ENCODE measurements at regions not wholly inside any gene's neighbourhood (a gene's known extent, or its start where the extent isn't known, plus 50 kb on each side); places are given as distances from the start of the nearest gene placed in this dataset.
"Not testable (repeated sequence)": the region's sequence is repeated elsewhere in the genome, so short reads cannot be mapped to it uniquely, and the experiment has no call there.

DNA sequence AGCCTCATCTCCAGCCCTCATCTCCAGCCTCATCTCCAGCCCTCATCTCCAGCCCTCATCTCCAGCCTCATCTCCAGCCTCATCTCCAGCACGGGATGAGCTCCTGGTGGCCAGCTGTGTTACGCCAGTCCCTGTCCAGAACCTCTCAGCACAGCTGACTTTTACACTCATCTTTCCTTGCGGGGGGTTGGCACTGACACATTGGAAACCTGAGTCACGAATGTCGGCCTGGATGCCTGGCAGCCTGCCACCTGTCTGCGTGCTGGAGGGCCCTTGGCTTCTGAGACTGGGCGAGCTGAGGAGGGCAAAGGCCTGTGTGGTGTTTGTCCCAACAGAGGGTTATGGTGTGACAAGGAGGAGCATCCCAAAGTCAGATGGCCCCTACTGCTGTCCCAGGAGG, 66.1 kb upstream of the HGFAC start:
- no peak for DNase-seq (ENCODE audit: extremely low read depth in 1 of 11, low read depth in 9 of 11, low spot score in 4 of 11)

DNA sequence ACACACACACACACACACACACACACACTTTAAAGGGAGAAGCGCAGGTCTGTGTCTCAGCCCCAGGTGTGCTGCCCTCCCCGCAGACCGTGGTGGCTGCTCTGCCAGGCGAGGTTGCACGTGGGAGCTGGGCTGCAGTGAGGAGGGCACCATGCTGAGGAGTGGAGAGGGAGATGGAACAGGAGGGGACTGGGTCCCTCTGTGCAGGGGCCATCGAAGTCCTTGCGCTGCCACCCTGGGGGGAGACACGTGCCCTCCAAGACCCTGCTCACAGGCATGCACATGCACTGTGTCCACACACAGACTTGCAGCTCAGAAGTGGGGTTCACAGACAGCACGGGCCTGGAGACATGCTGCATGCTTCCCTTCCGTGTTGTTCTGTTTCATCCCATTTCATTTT, 65.5 kb upstream of the HGFAC start:
- DNase-seq (ENCODE audit: extremely low read depth in 1 of 11, low read depth in 9 of 11, low spot score in 4 of 11), result no peak

DNA sequence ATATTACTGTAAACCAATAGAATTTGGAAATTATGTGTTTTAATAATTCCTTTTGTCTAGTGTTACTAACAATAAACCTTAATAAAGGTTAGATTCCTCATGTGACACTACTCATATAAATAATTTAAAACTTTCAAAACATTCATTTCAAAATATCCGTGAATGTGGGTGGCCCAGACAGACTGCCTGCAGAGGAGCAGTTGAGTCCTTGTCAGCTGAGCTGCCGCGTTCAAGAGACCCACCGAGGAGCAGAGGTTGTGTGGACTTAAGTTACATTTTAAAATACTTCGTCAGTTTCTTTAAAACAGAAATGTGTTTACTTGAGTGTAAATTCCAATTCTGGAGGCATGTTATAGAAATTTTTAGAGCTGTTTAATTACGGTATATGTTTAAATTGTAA, 64.2 kb upstream of the HGFAC start:
- no peak for DNase-seq (ENCODE audit: extremely low read depth in 1 of 11, low read depth in 9 of 11, low spot score in 4 of 11)

DNA sequence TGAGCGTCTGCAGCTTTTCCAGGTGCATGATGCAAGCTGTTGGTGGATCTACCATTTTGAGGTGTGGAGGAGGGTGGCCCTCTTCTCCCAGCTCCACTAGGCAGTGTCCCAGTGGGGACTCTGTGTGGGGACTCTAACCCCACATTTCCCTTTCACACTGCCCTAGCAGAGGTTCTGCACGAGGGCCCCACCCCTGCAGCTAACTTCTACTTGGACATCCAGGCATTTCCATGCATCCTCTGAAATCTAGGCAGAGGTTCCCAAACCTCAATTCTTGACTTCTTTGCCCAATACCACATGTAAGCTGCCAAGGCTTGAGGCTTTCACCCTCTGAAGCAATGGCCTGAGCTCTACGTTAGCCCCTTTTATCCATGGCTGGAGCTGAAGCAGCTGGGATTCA, 61.4 kb upstream of the HGFAC start:
- not testable (repeated sequence) for DNase-seq (ENCODE audit: extremely low read depth in 1 of 11, low read depth in 9 of 11, low spot score in 4 of 11)

DNA sequence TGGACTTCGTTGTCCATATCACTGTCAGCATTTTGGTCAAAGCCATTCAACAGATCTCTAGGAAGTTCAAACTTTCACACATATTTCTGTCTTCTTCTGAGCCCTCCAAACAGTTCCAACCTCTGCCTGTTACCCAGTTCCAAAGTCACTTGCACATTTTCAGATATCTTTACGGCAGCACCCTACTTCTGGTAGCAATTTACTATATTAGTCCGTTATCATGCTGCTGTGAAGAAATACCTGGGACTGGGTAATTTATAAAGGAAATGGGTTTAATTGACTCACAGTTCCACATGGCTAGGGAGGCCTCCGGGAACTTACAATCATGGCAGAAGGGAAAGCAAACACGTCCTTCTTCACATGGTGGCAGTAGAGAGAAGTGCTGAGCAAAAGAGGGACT, 60.6 kb upstream of the HGFAC start:
- not testable (repeated sequence) for DNase-seq (ENCODE audit: extremely low read depth in 1 of 11, low read depth in 9 of 11, low spot score in 4 of 11)

DNA sequence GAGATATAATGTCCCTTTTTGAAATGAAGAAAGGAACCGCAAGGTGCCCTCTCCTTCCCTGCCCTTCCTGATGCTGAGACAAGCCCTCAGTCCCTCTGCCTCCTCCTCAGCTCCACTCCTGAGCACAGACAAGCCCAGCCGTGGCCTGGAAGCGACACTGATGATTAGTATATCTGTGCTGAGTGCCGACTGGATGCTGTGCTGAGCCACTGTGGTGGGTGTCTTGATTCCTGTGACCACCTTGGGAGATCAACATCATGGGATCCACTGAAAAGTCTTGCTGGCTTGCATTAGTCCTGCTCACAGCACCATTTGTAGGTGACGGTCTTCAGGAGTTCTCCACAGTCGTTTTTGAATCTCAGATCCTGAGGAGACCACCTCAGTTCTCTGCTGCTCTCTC, 59.5 kb upstream of the HGFAC start:
- no peak for DNase-seq (ENCODE audit: extremely low read depth in 1 of 11, low read depth in 9 of 11, low spot score in 4 of 11)

DNA sequence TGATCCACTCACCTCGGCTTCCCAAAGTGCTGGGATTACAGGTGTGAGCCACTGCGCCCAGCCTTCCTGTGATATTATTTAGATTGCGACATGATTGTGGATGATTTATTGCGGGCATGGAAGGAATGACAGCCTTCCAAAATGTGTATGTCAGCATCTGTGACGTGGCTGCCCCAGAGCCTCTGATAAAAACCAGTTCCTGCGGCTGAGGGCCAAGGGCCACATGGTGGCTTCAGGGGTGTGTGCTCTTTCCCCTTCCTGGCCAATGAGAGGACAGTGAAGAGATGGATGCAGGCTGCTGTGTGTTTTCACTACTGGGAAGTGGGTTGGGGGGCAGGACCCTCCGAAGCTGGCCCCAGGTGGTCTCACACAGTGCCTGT, 57.4 kb upstream of the HGFAC start:
- DNase-seq (ENCODE audit: extremely low read depth in 1 of 11, low read depth in 9 of 11, low spot score in 4 of 11), result no peak

DNA sequence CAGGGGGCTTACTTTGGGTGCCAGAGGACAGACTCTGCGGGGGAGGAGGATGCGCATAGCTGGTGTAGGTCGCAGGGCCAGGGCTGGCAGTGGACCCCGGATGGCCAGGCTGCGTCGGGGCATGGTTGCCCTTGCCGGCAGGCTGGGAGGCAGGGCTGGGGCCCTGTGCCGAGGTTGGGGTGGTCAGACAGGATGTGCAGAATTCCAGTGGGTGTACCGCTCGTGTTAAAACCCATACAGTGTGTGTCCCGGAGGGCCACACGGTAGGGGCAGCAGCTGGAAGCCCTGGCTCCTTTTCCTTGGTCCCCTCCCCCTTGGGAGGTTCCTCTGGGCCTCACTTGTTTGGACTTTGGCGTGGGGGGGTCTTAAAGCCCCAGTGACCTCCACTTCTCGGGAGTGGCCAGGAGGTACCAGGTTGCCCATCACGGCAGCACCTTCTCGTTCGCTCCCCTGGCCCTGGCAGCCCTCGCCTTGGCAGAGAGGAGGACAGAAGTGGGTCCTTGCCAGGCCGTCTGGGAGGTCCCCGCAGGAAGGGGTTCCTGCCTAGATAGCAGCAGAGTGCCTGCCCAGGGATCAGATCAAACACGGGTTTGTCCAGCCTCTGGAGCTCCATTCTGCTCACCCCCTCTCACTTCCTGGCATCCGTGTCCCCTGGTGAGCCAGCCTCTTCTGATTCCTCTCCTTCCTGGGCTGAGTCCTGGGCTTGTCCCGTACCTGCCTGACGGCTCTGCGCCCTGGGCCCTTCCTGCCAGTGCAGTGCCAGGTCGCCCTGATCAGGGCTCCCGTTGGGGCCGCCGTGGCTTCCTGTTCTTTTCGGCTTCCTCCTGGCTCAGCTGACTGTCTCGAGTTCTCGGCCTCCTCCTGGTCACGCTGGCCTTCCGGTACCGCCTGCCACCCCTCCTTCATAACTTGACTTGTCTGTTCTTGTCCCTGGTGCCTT, 56.7 kb upstream of the HGFAC start:
- no peak for DNase-seq (ENCODE audit: extremely low read depth in 1 of 11, low read depth in 9 of 11, low spot score in 4 of 11)

DNA sequence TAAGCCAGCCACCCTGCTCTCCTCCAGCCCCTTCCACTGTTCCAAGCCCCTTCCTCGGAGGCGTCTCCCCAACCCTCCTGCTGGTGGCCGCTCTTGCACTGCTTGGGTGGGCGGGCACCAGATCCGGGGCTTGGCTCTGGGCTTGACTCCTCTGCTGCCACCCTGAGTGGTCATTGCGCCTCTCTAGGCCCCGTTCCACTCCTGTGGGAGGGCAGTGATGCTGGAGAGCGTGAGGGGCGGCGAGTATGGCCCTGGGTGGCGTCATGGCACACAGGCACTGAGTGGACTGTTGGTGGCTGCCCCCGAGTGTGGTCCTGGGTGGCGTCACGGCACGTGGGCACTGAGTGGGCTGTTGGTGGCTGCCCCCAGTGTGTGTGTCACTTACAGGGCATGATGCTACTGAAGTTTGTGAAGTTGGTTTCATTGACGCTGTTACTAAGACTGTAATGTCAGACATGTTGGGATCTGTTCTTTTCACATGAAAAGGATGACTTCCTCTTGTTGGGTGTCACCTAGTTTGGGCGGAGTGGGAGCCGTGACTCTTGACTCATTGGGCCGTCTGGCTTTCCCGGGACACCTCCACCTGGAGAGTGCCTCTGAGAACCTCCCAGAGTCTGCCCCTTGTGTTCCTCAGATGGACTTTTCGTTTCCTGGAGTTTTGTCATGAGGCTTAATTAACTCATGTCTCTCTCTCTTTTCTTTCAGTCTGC, 55.9 kb upstream of the HGFAC start:
- no peak for DNase-seq (ENCODE audit: extremely low read depth in 1 of 11, low read depth in 9 of 11, low spot score in 4 of 11)

DNA sequence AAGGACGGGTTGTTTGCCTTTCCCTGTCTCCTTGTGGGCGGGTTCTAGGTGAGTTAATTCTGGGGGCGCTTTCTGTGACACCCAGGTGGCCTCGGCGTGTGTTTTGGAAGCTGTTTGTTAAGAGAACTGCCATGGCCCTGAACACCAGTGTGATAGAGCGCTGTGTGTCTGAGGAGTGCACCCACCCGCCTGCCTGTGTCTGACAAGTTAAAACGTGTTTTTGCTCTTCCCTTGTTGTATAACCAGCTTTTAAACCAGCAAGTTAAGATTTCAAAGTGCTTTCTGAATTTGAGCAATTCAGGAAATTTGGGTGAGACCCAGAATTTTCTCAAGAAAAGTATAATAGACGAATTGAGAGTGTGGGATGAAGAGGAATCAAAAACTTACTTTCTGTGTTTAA, 55.2 kb upstream of the HGFAC start:
- DNase-seq (ENCODE audit: extremely low read depth in 1 of 11, low read depth in 9 of 11, low spot score in 4 of 11), result no peak

DNA sequence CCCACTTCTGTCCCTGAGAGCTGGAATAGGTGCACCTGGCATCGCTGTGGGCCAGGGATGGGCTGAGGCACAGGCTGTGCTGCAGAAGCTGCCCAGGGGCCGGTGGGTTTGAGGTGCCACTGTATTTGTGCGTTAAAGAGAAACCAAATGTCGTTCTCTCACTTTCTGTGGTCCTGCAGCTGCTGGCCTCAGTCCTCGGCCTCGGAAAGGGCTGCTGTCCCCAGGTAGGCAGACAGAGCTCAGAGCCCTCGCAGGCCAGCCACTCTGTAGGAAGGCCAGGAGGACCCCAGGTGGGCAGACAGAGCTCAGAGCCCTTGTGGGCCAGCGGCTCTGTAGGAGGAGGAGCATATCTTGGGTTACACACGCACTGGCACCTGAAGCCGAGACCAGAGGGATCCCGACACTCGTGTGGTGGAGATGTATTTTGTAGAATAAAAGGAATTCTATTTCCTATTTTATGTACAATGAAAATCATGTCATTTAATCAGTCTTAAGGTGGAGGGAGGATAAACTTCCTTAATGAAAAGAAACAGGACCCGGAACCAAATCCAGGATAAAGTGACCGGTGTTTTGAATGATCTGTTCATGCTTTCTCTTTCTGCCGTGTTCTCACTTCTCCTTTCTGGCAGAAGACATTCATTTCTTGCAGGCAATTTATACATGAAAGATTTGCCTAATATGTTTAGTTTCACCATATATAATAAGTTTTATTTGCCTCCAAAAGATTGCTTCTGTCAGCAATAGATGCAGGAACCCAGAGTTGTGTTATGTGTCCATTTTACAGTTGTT, 54.4 kb upstream of the HGFAC start:
- DNase-seq (ENCODE audit: extremely low read depth in 1 of 11, low read depth in 9 of 11, low spot score in 4 of 11), result no peak

DNA sequence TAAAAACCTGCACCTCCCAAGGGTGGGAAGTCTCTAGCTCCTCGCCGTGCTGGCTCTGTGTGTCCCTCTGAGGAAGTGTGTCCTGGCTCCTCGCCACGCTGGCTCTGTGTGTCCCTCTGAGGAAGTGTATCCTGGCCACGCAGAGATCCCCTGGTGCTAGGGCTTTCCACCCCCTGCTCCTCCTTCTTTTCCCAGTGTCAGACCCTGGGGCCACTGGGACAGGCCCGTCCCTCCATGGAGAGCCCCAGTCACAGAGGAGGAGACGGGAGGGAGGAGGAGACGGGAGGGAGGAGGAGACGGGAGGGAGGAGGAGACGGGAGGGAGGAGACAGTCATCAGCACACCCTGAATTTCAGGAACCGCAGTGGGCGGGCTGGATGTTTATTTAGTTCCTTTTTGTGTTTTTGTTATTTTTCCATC, 53.8 kb upstream of the HGFAC start:
- peak in 3 of 11 donors; percentile 23 to 54 (median 26) for DNase-seq (ENCODE audit: extremely low read depth in 1 of 11, low read depth in 9 of 11, low spot score in 4 of 11)

DNA sequence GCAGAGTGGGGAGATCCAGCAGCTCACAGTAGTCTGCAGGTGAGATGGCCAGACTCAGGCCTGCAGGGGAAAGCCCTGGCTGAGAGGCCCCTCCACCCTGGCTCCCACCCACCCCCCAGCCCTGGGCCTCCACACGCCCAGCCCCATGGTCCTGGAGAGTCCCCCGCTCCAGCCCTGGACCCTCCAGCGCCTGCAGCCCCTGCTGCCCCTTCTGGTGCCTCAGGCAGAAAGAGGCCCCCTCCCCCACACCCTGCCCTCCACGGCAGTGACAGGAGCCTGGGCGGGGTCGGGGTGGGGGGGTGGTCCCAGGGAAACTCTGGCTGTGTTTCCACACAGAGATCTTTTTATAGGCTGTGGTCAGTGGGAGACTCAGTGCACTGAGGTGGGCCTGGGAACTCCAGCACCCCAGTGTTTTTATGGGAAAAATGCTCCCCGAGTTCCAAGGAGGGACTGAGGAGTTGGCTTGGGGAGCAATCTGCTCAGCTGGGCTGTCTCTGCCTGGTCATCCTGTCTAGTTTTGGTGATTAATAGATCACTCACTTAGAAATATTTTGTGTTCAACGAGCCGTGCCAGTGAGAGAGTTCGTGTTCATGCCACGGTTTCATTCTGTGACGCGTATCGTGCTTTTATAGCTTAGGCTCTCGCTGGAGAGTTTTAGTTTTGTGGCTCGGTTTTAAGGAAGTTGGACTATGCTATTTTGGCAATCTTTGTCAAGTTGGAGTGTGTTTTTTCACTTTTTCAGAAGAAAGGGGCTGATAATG, 53.1 kb upstream of the HGFAC start:
- peak in 7 of 11 donors; percentile 56 to 86 (median 77) for DNase-seq (ENCODE audit: extremely low read depth in 1 of 11, low read depth in 9 of 11, low spot score in 4 of 11)

DNA sequence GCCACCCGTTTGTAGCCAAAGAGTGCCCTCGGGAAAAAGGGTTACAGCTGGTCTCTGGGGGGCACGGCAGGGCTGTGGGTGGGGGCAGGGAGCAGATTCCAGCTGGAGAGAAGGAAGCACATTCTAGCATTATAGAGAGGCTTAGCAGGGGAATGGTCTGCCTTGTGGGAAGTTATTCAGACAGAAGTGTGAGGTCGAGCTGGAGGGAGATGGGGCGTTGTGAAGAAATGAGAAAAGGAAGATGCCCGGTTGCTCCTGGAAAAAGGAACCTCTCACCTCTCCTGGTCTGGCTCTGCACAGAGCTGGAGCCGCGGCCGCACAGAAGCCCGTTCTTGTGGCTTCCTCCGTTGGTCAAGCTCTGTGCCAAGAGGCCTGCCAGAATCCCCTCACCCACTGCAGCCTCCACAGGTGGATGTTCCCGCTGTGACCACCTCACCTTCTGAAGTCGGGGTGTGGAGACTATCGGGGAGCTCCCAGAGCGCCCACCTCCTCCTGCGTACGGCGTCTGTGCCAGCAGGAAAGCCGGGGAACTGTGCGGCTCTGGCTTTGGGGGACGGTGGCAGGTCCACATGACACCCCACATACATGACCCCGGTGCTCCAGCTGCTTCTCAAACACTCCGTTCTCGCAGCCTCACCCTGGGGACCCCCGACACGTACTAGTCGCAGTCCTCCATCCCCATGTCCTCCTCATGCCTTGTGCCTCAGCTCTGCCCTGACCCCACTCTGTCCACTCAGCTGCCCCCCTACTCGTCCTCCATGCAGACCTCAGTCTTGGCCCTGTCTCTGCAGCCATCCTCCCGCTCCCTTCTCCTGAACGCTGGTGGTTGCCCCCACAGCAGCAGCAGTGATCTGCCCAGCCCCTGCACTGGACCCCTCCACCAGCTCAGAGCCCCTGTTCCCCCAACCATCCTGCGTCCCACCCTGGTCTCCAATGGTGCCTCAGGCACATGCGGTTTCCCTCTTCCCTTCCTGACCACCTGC, 52.2 kb upstream of the HGFAC start:
- DNase-seq (ENCODE audit: extremely low read depth in 1 of 11, low read depth in 9 of 11, low spot score in 4 of 11), result no peak

DNA sequence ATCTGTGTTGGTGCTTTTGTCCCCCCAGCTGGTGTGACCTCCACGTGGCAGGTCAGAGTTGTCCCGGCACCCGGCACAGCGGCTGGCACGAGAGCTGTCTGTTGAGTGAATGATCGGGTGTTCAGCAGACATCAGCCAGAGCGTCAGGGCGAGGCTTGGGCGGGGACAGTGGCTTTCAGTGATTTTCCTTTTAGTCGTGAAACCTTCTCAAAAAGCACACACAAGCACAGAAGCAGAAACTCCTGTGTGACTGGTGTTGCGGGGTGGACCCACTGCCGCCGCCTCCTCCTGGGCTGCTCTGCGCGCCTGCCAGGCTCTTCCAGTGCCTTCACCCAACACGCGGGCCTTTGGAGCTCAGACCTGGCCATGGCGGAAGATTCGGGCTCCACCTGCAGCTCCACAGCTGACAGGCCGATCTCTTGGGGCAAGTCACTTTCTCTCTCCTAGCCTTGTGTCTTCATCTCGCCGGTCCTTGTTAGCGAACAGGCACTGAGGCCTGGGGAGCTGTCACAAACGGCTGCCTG, 51.4 kb upstream of the HGFAC start:
- DNase-seq (ENCODE audit: extremely low read depth in 1 of 11, low read depth in 9 of 11, low spot score in 4 of 11), result no peak

DNA sequence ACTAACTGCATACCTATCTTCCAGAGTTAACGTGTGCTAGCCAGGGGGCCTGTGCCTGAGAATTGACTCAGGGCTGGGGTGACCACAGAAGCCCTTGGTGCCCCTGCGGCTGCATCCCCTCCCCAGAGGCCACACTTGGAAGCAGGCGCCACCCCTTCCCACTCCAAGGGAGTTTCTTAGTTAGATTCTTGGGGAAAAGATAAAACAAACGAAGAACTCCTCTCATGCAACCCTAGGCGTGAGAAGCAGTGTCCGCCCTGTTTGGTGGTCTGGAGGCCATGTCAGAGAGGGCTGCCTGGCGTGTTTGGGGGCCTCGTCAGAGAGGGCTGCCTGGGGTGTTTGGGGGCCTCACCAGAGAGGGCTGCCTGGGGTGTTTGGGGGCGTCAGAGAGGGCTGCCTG, 50.3 kb upstream of the HGFAC start:
- no peak for DNase-seq (ENCODE audit: extremely low read depth in 1 of 11, low read depth in 9 of 11, low spot score in 4 of 11)

All from renal cortex interstitium (tissue), 11 donors.